Colon (tissue), 2 donors: ENCODE measurements at regions not wholly inside any gene's neighbourhood (a gene's known extent, or its start where the extent isn't known, plus 50 kb on each side); places are given as distances from the start of the nearest gene placed in this dataset.

Experiments used
- FAIRE-seq: peaks from 2 replicates; lab custom pipeline; 2012; peaks lifted over from hg19 to GRCh38; lab: Jason Lieb, UNC
- donor health status: control.
- donor health status: control.

DNA sequence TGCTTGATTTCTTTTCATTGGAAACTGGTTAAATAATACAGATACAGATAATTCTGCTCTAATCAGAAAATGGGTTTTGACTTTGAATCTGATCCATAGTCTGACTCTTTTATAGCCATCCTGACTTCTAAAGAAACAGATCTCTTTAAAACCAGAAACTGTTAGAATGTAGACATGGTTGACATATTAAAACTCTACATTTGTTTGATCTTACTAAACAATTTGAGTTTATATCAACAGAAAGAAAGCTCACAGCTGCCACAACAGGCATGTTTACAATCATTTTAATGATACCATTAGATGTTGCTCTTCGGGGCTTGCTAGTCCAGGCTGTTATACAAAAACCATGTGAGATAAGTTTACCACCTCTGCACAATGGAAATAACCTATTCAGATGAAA is 193.0 kb upstream of the SEMA3A start:
- FAIRE-seq = no peak

GRCh38 chr7:84384417-84384816 is 189.8 kb upstream of the SEMA3A start:
- no peak for FAIRE-seq

GRCh38 chr7:84379446-84379845 is 184.9 kb upstream of the SEMA3A start:
- FAIRE-seq = no peak

- no peak for FAIRE-seq
These were observed 178.1 kb upstream of the SEMA3A start for GRCh38 chr7:84372712-84373111.

DNA sequence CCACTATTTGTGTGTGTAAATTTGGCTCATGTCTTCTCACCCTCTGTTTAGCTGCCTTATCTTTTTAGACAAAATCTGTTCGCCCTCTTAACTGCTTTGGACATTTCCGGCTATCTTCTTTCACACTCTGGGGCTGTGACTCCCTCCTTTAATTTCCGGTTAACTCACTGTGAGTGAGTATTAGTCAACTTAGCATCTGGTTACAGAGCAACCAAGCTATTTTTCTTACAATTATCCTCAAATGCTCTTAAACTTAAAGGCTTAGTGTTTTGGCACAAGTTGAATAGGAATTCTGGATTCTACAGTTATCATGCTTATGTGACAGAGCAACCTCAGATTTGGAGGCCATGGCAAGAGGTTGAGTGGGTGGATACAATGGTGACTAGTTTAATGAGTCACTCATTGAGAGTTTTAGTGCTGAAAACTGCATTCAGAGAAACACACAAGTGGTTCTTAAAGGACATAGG is 177.6 kb upstream of the SEMA3A start:
- no peak for FAIRE-seq

- no peak for FAIRE-seq
These were observed 175.5 kb upstream of the SEMA3A start for GRCh38 chr7:84370114-84370513.

- no peak for FAIRE-seq
These were observed 173.5 kb upstream of the SEMA3A start for GRCh38 chr7:84368122-84368521.

GRCh38 chr7:84364708-84365107 is 170.1 kb upstream of the SEMA3A start:
- no peak for FAIRE-seq

DNA sequence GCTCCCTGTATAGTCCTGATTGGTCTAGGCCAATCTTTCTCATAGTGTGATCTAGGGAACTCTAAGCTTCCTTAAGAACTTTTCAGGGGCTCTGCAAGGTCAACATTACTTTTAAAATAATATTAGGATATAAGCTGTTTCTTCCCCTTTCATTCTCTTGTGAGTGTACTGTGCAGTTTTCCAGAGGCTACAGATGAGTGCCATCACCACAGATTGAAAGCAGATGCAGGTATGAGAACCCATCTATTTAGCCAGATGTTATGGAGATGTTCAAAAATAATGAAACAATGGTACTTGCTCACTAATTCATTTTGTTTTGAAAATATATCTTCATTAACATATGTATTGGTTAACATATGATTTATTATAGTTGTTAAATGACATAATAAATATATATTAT is 169.2 kb upstream of the SEMA3A start:
- FAIRE-seq = no peak

- no peak for FAIRE-seq
These were observed 168.2 kb upstream of the SEMA3A start for GRCh38 chr7:84362828-84363227.

DNA sequence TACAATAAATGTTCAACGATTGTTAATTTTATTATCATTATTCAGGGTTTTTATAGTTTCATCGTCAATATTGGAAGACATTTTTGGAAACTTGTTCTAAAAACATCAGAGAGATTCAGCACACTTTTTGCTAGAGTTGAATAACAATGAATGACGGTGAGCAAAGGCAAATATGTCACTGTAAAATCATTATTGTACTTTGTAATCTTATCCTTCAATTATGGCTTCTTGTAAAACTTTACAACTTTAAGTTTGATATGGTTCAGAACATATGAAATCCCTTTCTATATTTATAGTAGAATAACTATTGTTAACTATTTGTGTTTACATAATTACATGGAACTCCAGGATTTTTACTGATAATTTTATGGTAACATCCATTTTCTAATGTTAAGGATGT is 167.8 kb upstream of the SEMA3A start:
- FAIRE-seq = peak; percentile 75

DNA sequence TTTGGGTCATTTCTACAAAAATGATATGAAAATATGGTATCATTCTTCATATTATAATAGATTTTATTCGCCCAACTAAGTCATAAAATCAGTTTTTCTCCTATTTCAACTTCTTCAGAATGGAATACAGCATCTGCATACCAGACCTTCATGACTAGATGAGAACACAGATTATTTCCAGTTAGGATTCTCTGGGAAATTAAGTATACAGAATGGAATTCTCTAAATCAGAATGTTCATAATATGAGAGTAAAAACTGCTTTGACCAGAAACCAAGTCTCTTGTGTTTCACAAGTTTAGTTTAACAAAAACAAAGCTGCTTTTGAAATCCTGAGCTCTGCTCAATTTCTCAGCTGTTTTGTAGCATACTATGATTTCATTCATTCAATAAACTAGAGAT is 160.3 kb upstream of the SEMA3A start:
- no peak for FAIRE-seq

- FAIRE-seq = no peak
These were observed 159.4 kb upstream of the SEMA3A start for GRCh38 chr7:84354030-84354429.

DNA sequence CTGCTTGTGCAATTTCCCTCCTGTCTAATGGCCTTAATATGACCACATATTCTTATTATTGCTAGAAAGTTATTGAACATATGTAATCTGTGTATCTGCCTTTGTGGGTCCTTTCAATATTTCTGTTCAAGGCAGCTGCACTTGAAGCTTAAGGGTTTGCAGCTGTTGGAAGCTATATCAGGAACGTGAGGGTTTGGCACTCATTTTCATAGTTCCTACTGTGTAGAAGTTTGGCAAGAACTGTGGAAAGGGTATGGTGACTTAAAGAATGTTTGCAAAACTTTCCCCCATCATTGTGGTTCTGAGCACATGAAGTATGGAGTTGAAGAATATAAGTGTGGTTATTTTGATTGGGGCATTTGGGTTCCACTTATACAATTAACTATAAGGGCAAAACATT is 144.7 kb upstream of the SEMA3A start:
- no peak for FAIRE-seq

- FAIRE-seq = no peak
These were observed 142.8 kb upstream of the SEMA3A start for GRCh38 chr7:84337429-84337828.

DNA sequence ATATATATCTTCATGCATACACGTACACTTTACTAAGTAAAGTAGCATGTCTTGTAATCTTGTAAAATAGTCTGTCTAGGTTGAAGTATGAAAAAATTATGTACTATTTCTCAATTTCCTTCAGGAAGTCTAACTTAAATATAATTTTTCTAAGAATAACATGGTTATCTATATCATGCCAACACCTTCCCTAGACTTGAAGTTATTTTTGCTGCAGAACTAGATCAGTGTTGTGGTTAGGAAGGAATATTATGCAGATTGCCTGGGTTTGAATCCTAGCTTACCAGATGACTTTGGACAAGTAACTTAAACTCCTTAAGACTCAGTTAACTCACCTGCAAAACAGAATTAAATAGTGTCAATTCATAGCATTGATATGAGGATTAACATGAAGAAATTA is 142.2 kb upstream of the SEMA3A start:
- FAIRE-seq = no peak

DNA sequence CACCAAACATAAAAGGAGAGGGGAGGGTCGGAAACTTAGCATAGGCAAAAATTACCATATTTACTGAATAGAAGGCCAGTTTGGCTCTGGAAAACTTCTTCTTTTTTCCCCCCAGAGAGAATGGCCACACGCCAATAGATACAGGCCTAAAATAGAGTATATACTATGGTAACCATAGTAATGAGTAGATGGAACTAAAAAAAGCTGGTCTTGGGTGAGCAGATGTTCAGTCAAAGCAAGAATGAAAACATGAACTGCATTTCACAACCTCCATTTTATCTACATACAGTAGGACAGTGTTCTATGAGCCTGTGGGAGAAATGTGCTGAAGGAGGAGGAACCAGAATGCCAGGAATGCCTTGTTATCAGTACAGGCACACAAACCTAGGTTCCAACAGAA is 141.7 kb upstream of the SEMA3A start:
- no peak for FAIRE-seq

- no peak for FAIRE-seq
These were observed 137.0 kb upstream of the SEMA3A start for GRCh38 chr7:84331616-84332015.

DNA sequence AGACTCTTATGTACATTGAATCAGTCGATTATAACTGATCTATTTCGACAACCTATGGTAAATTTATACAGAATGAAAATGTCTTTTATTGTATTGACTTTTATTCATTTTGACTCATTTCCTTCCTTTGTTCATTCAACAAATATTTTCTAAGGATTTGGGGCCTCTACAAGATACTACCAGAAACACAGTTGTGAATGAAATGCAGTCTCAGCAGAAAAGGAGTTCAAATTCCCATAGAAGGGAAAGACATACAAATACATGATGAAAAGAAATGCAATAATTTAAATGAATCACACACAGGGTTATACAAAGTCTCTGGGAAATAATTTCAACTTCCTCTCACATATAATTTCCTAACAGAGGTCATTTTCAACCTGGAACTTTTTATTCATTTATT is 134.0 kb upstream of the SEMA3A start:
- FAIRE-seq = no peak

- FAIRE-seq = peak; percentile 5
These were observed 129.6 kb upstream of the SEMA3A start for GRCh38 chr7:84324136-84324630.

GRCh38 chr7:84317536-84317935 is 122.9 kb upstream of the SEMA3A start:
- FAIRE-seq = no peak

GRCh38 chr7:84314263-84314662 is 119.7 kb upstream of the SEMA3A start:
- FAIRE-seq = no peak

GRCh38 chr7:84304407-84304806 is 109.8 kb upstream of the SEMA3A start:
- FAIRE-seq = peak; percentile 51

- no peak for FAIRE-seq
These were observed 108.4 kb upstream of the SEMA3A start for GRCh38 chr7:84302949-84303348.

DNA sequence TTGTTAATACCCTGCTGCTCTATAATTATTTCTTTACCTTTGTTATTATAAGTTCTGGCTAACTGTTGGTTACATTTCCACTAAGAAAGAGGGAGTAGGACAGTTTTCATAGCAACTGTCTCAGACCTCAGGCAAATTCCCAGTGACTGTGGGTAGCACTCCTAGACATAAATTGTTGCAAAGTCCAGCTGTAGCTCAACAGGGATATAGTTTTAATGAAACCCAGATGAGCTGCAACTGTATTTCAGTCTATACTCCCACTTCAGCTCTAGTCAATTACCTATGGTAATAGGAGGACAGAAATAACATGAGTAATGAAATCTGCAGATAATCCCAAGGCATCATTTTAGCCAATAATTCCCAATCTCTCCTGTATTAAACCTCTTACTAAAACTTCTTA is 103.0 kb upstream of the SEMA3A start:
- no peak for FAIRE-seq
